GM21360 (cell line): ENCODE measurements at regions not wholly inside any gene's neighbourhood (a gene's known extent, or its start where the extent isn't known, plus 50 kb on each side); places are given as distances from the start of the nearest gene placed in this dataset.
"Not testable (repeated sequence)": the region's sequence is repeated elsewhere in the genome, so short reads cannot be mapped to it uniquely, and the experiment has no call there.

Source experiments
- ATAC-seq: cut with Tn5 transposase; IDR thresholded peaks from one replicate; pipeline ENCODE4 v1.9.1; 2021; ENCODE audit warnings: mild to moderate bottlenecking, moderate library complexity; ENCODE audit not compliant: unreplicated experiment

GRCh38 chr13:31385540-31385939, 185.8 kb downstream of the B3GLCT start:
- ATAC-seq: no peak

GRCh38 chr13:31394506-31394905, 194.7 kb downstream of the B3GLCT start:
- no peak for ATAC-seq

GRCh38 chr13:31395090-31395489, 195.3 kb downstream of the B3GLCT start:
- ATAC-seq: no peak

- no peak for ATAC-seq
These were observed 199.9 kb downstream of the B3GLCT start for GRCh38 chr13:31399690-31400089.

DNA sequence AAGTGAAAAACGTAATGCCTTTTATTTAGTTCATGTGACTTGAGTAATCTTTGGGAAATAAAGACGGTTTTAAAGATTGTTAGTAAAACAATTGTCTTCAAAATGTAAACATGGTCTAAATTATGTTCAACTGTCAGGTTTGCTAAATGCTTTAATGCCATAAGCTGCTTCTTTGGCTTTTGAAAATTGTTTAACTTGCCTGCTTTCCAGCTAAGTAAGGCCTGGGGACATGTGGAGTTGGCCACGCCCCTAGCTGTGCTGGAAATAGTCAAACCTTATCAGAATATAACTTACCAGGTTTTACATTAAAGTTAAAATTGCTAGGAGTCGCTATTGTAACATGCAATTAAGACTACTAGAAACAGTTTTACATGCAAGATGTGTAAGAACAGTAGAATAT, 203.9 kb downstream of the B3GLCT start:
- not testable (repeated sequence) for ATAC-seq

- no peak for ATAC-seq
These were observed 209.2 kb downstream of the B3GLCT start for GRCh38 chr13:31408927-31409326.

DNA sequence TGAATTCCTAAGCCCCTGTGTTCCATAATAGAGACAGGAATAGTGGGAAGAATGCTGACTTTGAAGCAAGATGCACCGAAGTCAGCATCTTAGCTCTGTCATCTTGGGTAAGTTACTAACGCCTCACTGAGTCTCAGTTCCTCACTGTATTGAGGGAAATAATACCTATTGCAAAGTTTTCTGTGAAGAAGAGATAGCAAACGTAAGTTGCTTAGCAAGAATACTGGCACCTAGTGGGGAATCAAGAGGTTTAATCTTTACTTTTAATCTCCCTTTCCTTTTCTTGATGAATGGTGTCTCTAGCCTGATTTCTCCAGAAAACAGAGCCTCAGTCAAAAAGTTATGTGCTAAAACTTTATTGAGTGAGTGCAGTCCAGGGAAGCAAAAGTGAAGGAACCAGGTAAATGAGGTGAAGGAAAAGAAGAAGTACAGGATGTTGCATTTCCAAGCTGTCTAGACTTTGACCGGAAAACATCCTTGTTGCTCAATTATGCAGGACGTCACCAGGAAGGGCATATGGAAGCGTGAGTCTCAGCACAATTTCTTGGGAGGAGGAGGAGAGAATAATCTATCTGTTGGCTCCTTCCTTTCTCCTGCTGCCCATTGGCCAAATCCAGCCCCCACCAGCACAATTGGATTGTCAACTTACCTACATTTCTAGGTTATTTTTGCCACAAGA, 210.0 kb downstream of the B3GLCT start:
- ATAC-seq: no peak

GRCh38 chr13:31413516-31413915, 213.7 kb downstream of the B3GLCT start:
- no peak for ATAC-seq

DNA sequence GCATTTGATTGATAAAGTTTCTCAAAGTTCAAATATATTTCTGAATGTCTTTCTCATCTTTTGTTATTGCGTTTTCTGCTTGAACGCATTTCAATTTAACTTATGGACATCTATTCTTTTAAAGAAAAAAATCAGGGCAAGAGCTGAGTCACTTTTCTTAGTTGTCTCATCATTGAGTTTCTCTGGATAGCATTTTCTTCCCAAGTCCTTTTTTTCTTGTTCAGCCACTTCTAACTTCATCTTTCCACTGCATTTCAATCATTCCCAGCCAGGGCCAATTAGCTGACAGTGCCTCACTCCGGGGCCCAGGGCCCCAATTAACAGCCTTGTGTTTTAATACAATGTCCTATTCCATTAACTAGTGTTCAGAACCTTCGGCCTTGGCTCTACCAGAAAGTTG, 216.3 kb downstream of the B3GLCT start:
- ATAC-seq: no peak

DNA sequence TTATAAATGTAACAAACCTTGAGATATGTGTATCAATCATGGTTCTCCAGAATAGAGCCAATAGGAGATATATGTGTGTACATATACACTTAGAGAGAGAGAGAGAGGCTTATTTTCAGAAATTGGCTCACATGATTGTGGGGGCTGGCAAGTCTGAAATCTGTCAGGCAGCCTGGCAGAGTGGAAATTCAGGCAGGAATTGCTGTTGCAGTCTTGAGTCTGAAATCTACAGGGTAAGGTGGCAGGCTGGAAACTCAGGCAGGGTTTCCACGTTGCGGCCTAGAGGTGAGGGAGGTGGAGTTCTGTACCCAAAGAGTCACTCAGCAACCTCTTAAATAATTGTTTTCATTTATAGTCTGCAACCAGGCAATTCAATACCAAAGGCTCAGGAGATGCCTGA, 218.4 kb downstream of the B3GLCT start:
- no peak for ATAC-seq

- no peak for ATAC-seq
These were observed 222.0 kb downstream of the B3GLCT start for GRCh38 chr13:31421756-31422155.

- ATAC-seq: peak; percentile 91
These were observed 224.5 kb downstream of the B3GLCT start for GRCh38 chr13:31424130-31424729.

- no peak for ATAC-seq
These were observed 226.6 kb downstream of the B3GLCT start for GRCh38 chr13:31426395-31426794.

DNA sequence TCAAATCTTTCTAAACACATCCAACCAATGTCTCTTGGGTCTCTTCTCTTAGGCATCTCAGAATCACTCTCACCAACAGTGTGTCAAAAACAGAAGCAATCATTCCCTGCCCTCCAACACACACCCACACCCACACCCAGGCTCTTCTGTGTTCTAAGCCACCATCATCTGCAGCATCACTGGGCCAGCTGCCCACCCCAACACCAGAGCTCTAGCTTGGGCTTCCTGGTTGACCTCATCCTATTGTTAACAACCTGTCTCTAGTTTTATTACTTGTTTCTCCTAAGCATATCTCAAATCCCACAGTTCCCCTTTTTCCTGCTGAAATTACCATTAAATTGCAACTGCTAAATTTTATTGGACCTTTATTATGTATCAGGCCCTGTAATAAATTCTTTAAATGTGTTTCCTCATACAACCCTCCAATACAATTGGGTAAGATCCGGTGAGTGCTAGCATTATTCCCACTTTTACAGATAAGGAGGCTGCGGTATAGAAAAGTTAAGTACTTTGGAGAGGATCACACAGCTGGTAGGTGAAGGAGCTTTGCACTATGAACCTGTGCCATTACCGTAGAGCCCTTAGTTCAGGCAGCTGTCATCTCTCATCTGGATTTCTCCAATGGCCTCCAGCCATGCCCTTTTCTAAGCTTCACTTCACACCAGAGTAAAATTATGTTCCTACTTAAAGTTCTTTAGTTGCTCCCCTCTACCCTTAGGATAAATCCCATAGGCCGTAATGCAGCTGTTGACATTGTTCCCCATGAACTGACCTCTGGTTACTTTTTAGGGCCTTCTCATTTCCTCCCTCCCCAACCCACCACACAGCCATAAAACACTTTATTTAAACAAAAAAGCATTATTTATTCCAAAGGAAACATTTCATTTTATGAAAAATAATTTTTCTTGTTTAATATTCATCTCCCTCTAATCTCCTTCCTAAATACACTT, 227.7 kb downstream of the B3GLCT start:
- ATAC-seq: no peak

- no peak for ATAC-seq
These were observed 232.0 kb downstream of the B3GLCT start for GRCh38 chr13:31431722-31432137.

DNA sequence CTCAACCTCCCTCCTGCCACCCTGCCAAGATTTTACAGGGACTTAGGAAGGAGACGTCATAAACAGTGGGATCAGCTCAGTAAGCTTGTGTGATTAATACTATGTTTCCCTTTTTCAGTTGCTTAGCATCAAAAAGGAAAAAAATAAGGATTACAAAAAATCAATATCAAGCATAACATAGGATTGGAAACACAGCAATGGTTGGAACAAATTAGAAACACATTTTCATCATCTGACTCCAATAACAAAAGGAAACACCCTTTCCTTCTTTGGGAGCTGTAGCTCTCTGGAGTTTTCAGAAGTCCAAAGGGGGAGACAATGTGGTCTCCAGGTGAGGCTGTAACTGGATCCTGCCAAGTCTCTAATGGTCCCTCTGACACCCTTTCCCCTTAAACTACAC, 233.4 kb downstream of the B3GLCT start:
- ATAC-seq: no peak

- no peak for ATAC-seq
These were observed 234.0 kb downstream of the B3GLCT start for GRCh38 chr13:31433746-31434145.

DNA sequence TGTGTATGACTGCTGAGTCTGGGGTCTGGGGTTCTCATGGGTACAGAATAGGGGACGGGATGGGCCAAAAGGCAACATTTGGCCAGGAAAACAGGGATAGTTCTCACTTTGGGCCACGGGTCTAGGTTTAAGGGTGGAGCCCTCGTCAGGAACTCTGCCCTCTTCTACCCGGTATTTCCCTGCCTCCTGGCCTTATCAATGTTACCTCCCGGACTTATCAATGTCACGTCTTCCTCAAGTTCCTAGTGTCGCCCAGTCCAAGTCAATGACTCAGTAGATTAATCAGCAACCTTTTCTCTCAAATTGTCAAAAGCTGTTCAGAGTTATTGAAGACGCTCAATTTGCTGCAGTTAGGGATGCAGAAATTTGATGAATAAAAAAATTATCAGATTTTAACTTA, 234.8 kb downstream of the B3GLCT start:
- ATAC-seq: no peak

GRCh38 chr13:31435536-31435935, 235.8 kb downstream of the B3GLCT start:
- no peak for ATAC-seq

- ATAC-seq: no peak
These were observed 236.7 kb downstream of the B3GLCT start for GRCh38 chr13:31436478-31436877.

- no peak for ATAC-seq
These were observed 238.2 kb downstream of the B3GLCT start for GRCh38 chr13:31437975-31438374.

DNA sequence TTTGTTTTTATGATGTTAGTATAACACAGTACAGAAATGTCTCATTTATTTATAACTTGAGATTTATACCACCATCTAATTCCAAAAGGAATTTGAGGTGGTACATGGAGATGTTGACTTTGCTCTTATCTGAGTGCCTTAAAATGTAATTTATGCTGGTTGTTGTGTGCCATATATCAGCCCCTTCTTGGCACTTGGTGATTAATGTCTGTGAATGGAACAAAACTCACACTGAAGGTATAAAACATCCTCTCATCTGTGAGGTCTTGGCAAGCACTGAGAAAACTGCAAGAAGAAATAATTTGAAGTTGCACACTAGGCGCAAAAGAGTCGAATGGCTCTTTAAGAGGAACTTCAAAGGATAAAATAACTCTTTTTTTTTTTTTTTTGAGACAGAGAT, 240.4 kb downstream of the B3GLCT start:
- ATAC-seq: no peak
